NCI-H82 treated with DMSO at 0.1 percent for 48 hours (cell line): ENCODE measurements at regions not wholly inside any gene's neighbourhood (a gene's known extent, or its start where the extent isn't known, plus 50 kb on each side); places are given as distances from the start of the nearest gene placed in this dataset.

Experiments
- DNase-seq: peaks from one replicate; lab custom pipeline; 2025; ENCODE audit not compliant: unreplicated experiment; lab: John Stamatoyannopoulos, UW

GRCh38 chr1:72355899-72356298 lies 73.6 kb upstream of the NEGR1 start:
- no peak for DNase-seq

GRCh38 chr1:72341661-72342060 lies 59.3 kb upstream of the NEGR1 start:
- no peak for DNase-seq

GRCh38 chr1:72336776-72337175 lies 54.4 kb upstream of the NEGR1 start:
- DNase-seq, result no peak
